GM21619 (cell line): ENCODE measurements at regions not wholly inside any gene's neighbourhood (a gene's known extent, or its start where the extent isn't known, plus 50 kb on each side); places are given as distances from the start of the nearest gene placed in this dataset.

Experiments
- ATAC-seq: cut with Tn5 transposase; IDR thresholded peaks from one replicate; pipeline ENCODE4 v1.9.1; 2021; ENCODE audit not compliant: unreplicated experiment

DNA sequence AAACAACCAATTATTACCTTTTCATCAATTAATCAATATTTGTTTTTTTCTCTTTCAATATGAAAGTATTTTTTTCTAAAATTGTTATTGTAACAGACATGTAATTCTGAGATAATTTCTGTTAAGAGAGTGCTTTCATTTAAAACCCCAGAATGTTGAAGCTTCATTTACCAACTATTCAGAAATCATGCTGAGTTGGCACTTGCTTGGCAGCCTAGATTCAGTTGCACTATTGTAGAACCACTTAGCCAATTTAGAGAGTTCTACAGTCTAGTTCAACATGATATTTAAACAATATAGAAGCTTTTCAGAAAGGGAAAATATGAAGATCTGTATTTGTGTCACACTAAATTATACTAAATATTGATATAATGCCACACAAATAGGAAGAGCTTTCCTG lies 56.1 kb upstream of the NKAIN2 start:
- no peak for ATAC-seq

GRCh38 chr6:123745895-123746294 lies 57.8 kb upstream of the NKAIN2 start:
- ATAC-seq: no peak

DNA sequence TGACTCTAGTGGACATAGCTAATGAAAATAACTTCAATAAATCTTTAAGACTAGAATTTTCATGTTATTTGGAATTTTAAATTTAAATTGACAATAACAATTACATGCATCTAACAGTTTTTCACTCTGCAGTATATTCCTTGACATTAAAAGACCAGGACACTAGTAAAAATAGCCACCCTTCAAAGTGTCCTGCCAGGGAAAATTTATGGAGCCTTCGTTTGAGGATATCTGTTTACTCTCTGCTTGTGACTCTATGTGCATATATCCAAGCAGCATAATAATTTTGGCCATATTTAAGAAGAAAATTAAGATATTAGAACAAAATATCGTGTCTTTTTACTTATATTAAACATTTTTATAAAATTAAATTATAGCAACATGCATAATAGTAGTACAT lies 58.8 kb upstream of the NKAIN2 start:
- ATAC-seq: no peak

DNA sequence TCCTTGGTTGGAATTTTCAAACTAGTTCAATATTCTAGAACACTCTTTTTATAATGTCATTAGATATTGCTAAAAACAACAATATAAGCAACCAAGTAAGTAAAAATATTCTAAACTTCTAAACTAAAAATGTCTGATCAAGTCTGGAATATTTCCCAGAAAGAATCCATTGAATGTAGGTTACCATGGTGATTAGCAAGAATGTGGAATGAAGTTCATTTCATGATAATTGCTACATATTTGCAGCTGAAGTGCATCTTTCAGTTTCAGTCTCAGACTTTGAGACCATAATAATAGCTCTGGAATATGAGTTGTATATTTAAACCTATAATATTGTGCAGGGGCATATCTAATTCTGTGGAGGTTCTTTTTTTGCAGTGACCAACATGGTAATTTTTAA lies 61.0 kb upstream of the NKAIN2 start:
- ATAC-seq: no peak

DNA sequence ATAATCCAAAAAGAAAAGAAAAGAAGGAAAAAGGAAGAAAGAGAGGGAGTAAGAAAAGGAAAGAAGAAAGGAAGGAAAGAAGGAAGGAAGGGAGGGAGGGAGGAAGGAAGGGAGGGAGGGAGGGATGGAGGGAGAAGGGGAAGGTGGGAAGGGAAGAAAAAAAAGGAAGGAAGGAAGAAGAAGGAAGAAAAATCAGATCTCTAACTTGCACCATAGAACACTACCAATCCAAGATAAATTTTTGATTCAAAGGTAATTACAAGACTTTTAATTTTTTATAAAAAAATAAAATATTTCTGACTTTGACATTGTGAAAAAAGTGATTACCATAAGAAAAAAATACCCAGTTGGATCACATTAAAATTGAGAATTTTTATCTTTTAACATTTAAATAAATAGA lies 70.5 kb upstream of the NKAIN2 start:
- no peak for ATAC-seq

DNA sequence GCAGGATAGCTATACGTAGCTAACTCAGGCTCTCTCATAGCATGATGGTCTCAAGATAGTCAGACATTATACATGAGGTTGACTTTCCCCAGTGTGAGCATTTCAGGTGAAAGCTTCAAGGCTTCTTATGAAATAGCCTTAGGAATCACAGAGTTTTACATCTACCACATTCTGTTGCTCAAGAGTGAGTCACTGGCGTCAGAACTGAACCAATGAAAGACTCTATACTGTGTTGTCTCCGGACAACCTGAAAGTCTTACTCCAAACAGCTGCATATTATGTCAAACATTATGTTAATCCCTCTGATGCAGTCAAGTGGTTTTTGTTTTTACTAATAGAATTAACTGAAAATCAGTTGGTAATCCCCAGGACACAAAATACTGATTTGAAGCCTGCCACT lies 79.8 kb upstream of the TRDN start:
- ATAC-seq: no peak

DNA sequence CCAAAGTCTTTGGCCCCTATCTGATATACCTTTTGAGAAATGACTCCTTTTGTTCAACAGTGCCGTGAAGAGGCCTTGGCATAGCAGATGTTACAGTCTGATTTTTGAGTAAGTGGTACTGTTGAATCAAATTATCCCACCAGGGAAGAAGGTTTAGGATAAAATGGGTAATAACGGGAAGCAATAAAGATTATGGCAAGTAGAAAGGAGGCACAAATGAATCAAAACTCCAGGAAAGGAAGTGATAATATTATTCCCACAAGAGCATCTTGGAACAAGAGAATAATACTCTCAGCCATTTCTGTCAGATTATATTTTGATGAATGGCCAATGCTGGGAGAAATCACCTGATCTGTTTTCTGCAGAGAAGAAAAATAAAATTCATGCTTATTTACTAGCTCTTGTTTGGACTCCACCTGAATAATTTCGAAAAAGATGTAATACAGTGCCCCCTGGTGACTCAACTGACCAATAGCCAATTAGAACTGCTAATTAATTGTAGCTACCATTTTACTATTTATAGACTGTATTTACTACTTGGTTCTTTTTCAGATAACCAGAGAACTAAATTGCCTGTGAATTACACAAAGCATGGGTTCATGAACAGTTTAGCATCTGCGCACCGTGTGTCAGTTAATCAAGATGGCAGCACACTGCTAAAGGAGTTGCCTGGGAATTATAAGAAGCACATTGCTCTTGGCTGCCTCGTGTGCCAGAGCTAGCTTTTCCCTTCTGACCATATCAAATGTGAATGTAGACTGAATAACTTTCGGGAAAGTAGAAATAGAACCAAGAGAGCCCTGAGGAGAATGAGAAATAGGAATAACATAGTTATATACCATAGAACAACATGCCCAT lies 78.5 kb upstream of the TRDN start:
- peak; percentile 68 for ATAC-seq

GRCh38 chr6:123712831-123713230 lies 76.1 kb upstream of the TRDN start:
- ATAC-seq: no peak

DNA sequence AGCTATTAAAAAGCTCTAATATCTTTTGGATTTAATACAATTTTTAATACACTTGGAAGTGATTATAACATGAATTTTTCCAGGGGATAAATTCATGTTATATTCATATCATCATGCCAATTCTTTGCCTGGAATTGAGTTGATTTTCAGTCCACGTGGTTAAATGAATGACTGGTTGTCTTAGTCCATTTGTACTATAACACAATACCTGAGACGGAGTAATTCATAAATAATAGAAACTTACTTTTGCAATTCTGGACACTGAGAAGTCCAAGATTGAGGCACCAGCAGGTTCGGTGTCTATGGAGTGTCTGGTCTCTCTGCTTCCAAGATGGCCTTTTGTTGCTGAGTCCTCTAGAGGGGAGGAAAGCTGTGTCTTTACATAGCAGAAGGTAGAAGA lies 66.2 kb upstream of the TRDN start:
- ATAC-seq: no peak

DNA sequence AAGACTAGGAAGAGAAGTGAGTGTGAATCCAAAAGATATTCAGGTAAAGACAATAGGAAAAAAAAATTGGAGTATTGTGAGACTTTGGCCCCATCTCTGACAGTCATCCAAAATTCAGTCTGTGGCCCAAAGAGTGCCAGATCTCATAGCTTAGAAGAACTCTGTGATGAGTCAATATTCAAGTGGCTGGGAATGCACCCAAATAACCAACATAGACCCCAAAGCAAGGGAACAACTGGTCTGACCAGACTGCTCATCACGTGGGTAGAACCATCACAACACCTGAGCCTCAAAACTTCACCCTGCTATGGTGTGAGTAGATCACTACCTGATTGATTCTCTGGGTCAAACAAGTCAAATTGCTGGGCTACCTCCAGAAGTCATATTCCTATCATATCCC lies 51.1 kb upstream of the TRDN start:
- ATAC-seq: no peak
